ENCODE measurements at regions not wholly inside any gene's neighbourhood (a gene's known extent, or its start where the extent isn't known, plus 50 kb on each side); places are given as distances from the start of the nearest gene placed in this dataset.
"Not testable (repeated sequence)": the region's sequence is repeated elsewhere in the genome, so short reads cannot be mapped to it uniquely, and the experiment has no call there.

DNA sequence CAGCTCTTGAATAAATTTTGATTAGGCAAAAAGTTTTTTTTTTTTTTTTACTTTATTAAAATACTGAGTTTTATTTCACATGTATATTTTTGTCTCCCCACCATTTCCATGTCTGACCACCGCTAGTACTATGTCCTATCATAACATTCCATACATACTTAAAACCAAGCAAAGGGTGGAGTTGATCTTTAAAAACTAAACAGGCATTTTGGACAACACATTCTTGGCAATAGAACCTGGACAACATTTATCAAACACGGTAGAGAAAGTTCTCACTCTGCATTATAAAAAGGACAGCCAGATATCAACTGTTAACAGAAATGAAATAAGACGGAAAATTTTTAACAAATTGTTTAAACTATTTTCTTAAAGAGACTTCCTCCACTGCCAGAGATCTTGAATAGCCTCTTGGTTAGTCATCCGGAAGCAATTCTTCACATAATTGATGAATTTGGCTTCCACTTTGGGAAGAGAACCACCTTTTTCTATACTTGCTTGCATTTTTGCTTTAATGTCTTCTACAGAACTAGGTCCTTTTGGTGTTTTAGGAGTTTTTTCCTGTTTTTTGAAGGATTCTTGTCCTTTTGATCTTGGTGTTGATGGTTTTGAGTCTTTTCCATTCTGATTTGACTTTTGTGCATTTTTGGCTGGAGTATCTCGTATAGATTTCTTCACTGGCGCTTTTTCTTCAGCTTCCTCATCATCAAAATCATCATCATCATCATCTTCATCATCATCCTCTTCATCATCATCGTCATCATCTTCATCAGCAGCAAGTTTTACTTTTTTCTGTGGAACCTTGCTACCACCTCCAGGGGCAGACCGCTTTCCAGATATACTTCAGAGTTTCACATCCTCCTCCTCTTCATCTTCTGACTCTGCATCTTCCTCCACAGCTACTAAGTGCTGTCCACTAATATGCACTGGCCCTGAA is 58.7 kb downstream of the POU5F2 start:
- DNase-seq (ENCODE audit: low read depth, low spot score): not testable (repeated sequence)

GRCh38 chr5:93681432-93681831 is 60.0 kb downstream of the POU5F2 start:
- DNase-seq (ENCODE audit: low read depth, low spot score): no peak

GRCh38 chr5:93677359-93677891 is 64.0 kb downstream of the POU5F2 start:
- peak; percentile 94 for DNase-seq (ENCODE audit: low read depth, low spot score)

DNA sequence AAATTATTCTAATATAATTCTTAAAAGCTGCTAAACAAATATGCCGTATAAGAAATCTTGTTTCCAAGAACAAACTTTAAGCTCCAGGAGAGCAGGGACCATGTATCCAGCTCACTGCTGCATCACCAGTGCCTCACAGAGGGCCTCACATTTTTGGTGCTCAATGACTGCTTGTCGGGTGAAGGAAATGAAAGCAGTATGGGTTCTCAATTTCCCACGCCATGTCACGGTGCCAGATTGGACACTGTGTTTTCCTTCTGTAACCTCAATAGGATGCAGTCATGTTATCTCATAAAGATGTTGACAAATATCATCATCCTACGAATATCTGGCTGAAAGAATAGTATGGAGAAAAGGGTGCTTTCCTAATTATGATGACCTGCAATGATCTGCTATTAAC is 64.7 kb downstream of the POU5F2 start:
- DNase-seq (ENCODE audit: low read depth, low spot score): no peak

DNA sequence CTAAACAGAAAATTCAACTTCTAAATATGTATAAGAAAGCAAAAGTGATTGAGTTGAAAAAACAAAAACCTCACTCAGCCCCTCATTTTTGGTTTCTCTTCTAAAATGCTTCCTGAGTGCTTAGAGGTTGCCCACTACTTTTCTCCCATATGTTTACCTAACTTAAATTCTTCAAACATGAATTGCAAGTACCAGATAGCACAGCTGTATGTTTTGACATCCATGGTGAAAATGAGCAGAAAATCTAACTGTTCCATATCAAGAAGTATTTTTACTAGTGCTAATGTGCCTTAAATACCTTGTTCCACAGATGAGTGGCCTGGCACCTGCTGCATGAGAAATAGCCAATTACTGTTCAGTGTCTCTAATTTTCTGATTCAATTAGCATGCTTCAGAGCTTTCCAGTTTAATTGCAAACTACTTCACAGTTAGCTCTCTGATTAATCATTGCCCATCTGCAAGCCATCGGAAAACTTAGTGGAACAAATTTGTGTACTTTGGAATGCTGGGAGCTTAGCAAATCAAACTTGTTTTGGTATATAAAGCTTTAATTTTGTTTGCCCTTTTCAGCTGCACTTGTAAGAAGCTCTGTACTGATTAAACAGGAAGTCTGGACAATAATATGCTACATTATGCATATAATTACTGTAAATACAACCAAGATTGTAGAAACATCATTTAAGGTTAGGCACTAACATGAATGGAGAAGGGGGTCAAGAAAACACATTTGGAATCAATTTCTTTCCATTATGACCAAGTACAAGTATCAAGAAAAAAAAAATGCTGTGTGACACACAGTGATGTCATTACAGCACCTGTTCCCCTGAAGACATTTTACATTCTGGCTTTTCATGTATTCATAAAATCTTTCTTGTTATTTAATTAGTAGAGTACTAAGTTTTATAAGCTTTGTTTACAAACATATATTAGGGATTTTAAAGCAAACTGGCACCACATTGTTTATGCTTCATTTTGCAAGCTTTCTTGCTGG is 65.6 kb downstream of the POU5F2 start:
- DNase-seq (ENCODE audit: low read depth, low spot score): no peak

- DNase-seq (ENCODE audit: low read depth, low spot score): no peak
These were observed 66.4 kb downstream of the POU5F2 start for GRCh38 chr5:93674866-93675459.

- DNase-seq (ENCODE audit: low read depth, low spot score): no peak
These were observed 67.3 kb downstream of the POU5F2 start for GRCh38 chr5:93674138-93674537.

DNA sequence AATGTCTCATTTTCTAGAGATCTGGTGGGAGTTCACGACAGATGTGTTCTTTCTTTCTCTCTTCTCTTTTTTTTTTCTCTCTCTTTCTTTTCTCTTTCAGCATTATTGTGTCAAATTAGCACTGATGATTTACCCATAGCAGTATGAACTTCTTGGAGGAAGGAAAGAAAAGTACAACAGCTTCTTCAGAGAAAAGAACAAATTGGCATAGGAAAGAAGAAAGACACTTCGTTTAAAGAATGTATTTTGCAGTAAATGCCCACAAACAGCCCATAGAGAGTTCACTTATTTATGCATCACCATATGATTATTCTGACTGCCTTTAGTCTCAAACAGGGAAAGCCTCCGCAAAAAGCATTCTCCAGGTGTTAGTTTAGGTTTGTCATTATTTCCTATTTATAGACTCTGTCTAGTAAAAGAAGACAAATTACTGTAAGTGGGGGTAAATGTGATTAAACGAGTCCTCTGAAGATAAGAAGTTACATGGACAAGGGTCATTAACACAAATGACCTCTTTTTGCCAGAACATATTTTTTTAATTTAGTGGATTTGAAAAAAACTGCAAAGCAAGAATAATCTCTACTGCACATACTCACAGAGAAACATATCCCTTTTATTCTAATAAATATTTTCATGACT is 68.0 kb downstream of the POU5F2 start:
- no peak for DNase-seq (ENCODE audit: low read depth, low spot score)

GRCh38 chr5:93665648-93666047 is 75.8 kb downstream of the POU5F2 start:
- DNase-seq (ENCODE audit: low read depth, low spot score): no peak

DNA sequence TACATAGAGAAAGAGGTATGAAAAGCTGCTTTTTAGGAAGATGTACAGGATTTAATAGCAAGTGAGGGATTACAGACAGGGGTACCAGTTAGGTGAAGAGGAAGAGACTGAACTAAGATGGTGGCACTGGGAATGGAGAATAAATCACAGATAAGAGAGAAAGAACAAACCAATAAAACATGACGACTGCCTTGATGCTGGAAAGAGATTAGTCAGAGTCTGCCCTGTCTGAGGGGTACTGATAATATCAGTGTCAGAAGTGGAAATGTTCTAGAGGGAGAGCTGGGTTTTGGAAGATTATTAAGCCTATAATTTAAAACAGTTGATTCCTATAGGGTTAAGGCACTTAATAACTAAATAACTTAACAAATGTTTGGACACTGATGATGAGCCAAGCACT is 77.7 kb downstream of the NR2F1 start:
- no peak for DNase-seq (ENCODE audit: low read depth, low spot score)

- DNase-seq (ENCODE audit: low read depth, low spot score): no peak
These were observed 75.0 kb downstream of the NR2F1 start for GRCh38 chr5:93658044-93658443.

DNA sequence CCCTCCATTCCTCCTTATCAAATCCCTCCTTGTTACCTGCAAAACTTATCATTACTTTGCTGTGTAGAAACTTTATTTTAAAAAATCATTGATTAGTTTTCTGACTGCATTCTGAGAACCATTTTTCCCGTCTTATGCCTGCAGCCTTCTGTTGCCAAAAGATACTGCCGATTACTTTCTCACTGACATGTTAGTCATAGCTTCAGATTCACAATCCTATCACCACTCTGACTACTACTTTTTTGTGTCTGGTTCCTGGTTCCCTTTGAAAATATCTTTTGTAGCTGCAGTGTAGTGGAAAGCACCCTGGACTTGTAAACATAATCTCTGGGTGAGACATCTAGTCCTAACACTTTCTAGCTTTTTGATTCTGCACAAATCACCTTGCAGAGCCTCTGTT is 71.7 kb downstream of the NR2F1 start:
- DNase-seq (ENCODE audit: low read depth, low spot score): no peak

DNA sequence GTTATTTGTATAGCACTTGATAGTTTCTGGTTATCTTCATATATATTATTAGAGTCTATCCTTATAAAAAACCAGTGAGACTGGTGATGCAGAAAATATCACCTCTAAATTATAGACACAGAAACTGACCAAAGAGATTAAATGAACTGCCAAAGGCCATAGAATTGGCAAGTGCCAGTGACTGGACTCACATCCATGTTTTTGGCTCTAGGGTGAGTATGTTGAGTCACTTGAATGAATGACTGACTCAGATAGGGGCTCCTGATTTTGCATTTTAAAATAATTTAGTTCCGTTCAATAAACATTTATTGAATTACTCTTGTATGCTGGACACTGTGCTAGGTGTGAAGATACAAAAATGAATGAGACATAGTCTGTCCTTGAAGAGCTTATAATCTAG is 70.7 kb downstream of the NR2F1 start:
- no peak for DNase-seq (ENCODE audit: low read depth, low spot score)

- DNase-seq (ENCODE audit: low read depth, low spot score): no peak
These were observed 66.3 kb downstream of the NR2F1 start for GRCh38 chr5:93649234-93649900.

DNA sequence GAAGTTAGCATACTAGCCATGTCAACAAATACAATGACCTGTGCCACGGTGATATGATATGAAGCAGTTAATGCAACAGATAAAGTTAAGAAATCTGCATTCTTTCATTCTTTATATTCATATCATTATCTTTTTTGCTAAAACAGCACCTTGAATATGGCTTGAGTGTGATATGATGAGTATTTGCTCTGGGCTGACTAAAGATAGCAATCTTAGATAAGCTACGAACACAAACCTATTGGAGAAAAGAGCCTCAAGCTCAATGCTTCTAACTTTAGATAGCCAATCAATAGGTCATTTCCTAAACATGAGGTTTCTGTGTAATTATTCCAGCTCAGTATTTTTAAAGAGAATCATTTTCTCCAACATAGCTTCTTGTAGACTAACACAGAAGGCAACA is 61.7 kb downstream of the NR2F1 start:
- DNase-seq (ENCODE audit: low read depth, low spot score): no peak
